A549 (cell line): ENCODE measurements at regions not wholly inside any gene's neighbourhood (a gene's known extent, or its start where the extent isn't known, plus 50 kb on each side); places are given as distances from the start of the nearest gene placed in this dataset.

Experiments
- ATAC-seq, 2 experiments: fragments of 200-7000 bp in 1 of 2; fragments of >200 bp in 1 of 2; cut with Nextera tagmentation in 1 of 2; cut with Tn5 transposase in 1 of 2; 3 replicates each; pipeline versions ENCODE4 v1.8.0 to v1.9.1; 2018 to 2020; ENCODE audit warnings: mild to moderate bottlenecking in 1 of 2, moderate library complexity in 1 of 2
- CTCF ChIA-PET: fragments of 300-600 bp; sonication (Branson Sonifier 250); formaldehyde crosslinking; extraction: SDS; loops from one replicate; lab custom pipeline; 2021; ENCODE audit warnings: antibody characterized with exemption, inconsistent platforms; lab: Yijun Ruan, JAX
- POLR2A ChIA-PET: fragments of 350-600 bp; formaldehyde crosslinking; extraction: SDS; loops from one replicate; lab custom pipeline; 2021; ENCODE audit warnings: antibody characterized with exemption, inconsistent platforms; lab: Yijun Ruan, JAX
- DNase-seq, 2 experiments: peaks; one replicate each; pipeline versions ENCODE4 v3.0.0 to v3.0.0-alpha.2; 2011 to 2016; ENCODE audit warnings: low read depth in 1 of 2, low spot score in 1 of 2
- FAIRE-seq: peaks from 2 replicates; lab custom pipeline; 2011; peaks lifted over from hg19 to GRCh38; lab: Jason Lieb, UNC
- H3K27ac ChIP-seq, 2 experiments: fragments of >200 bp; sonication (Bioruptor Twin); formaldehyde crosslinking; 3 replicates each; pipeline ENCODE4 v1.5.1; 2016 to 2017
- H3K4me1 ChIP-seq: fragments of >200 bp; sonication (Bioruptor Twin); formaldehyde crosslinking; 3 replicates; pipeline ENCODE4 v1.6.1; 2016
- H3K4me2 ChIP-seq: fragments of >200 bp; sonication (Bioruptor Twin); formaldehyde crosslinking; 3 replicates; pipeline ENCODE4 v1.6.1; 2016
- H3K4me3 ChIP-seq: fragments of >200 bp; sonication (Bioruptor Twin); formaldehyde crosslinking; 3 replicates; pipeline ENCODE4 v1.5.1; 2016
- H3K9me3 ChIP-seq: fragments of >200 bp; sonication (Bioruptor Twin); formaldehyde crosslinking; 3 replicates; pipeline ENCODE4 v1.6.1; 2016
- CBX2 ChIP-seq: fragments of 200-600 bp; sonication (generic); IDR thresholded peaks from 2 replicates; pipeline ENCODE4 v1.6.1; 2016; ENCODE audit warnings: low read depth, mild to moderate bottlenecking, borderline replicate concordance
- CEBPB ChIP-seq, 2 experiments: fragments of >200 bp in 1 of 2; sonication (Bioruptor Twin) in 1 of 2; formaldehyde crosslinking in 1 of 2; IDR thresholded peaks; 2 replicates each; pipeline ENCODE4 v1.6.1; 2012 to 2016
- EHMT2 ChIP-seq: fragments of 200-600 bp; sonication (generic); IDR thresholded peaks from 2 replicates; pipeline ENCODE4 v1.6.1; 2016; ENCODE audit warnings: antibody characterized with exemption, low read depth, mild to moderate bottlenecking, moderate library complexity
- EP300 ChIP-seq, 2 experiments: fragments of >200 bp; sonication (Bioruptor Twin); formaldehyde crosslinking; IDR thresholded peaks; 2 replicates in 1 of 2; 3 replicates in 1 of 2; pipeline ENCODE4 v1.6.1; 2016 to 2017
- FOSB ChIP-seq: fragments of 250-450 bp; sonication (Bioruptor Pico); IDR thresholded peaks from 2 replicates; pipeline ENCODE4 v1.5.0; 2020; ENCODE audit warnings: mild to moderate bottlenecking, moderate library complexity
- GATA3 ChIP-seq: IDR thresholded peaks from 2 replicates; pipeline ENCODE4 v1.6.1; 2012; ENCODE audit warnings: borderline replicate concordance
- HDAC2 ChIP-seq: fragments of 200-600 bp; sonication (generic); IDR thresholded peaks from 2 replicates; pipeline ENCODE4 v1.6.1; 2016
- HOXA7 ChIP-seq: fragments of 250-450 bp; sonication (Bioruptor Pico); IDR thresholded peaks from 2 replicates; pipeline ENCODE4 v1.5.0; 2020; ENCODE audit warnings: mild to moderate bottlenecking, moderate library complexity
- KDM5A ChIP-seq: fragments of 200-600 bp; sonication (generic); IDR thresholded peaks from 2 replicates; pipeline ENCODE4 v1.6.1; 2016; ENCODE audit warnings: antibody characterized with exemption, mild to moderate bottlenecking
- MAZ ChIP-seq: fragments of 150-350 bp; IDR thresholded peaks from 2 replicates; pipeline ENCODE4 v1.6.1; 2014; ENCODE audit warnings: antibody characterized with exemption, low read depth, low read length, borderline replicate concordance
- MYC ChIP-seq: IDR thresholded peaks from 2 replicates; pipeline ENCODE4 v1.6.1; 2012; ENCODE audit warnings: mild to moderate bottlenecking, inconsistent platforms, low read length, improper control_type of control experiment, borderline replicate concordance
- PHF8 ChIP-seq: fragments of 200-600 bp; sonication (generic); IDR thresholded peaks from 2 replicates; pipeline ENCODE4 v1.6.1; 2016; ENCODE audit warnings: low read depth, mild to moderate bottlenecking, antibody characterized with exemption, moderate library complexity, borderline replicate concordance
- POLR2AphosphoS2 ChIP-seq: conservative IDR thresholded peaks from 2 replicates; pipeline ENCODE4 v1.6.1; 2012; ENCODE audit warnings: low read length, improper control_type of control experiment, inconsistent platforms
- RARB ChIP-seq: fragments of 250-450 bp; sonication (Bioruptor Pico); IDR thresholded peaks from 2 replicates; pipeline ENCODE4 v1.8.0; 2021; ENCODE audit warnings: mild to moderate bottlenecking, moderate library complexity
- RCOR1 ChIP-seq: fragments of 150-350 bp; IDR thresholded peaks from 2 replicates; pipeline ENCODE4 v1.6.1; 2014; ENCODE audit warnings: antibody characterized with exemption, low read length, low read depth
- TFCP2L1 ChIP-seq: fragments of 250-450 bp; sonication (Bioruptor Pico); IDR thresholded peaks from 2 replicates; pipeline ENCODE4 v1.5.0; 2021; ENCODE audit warnings: mild to moderate bottlenecking
- ZC3H11A ChIP-seq: fragments of 450-650 bp; IDR thresholded peaks from 2 replicates; pipeline ENCODE4 v1.6.1; 2014; ENCODE audit warnings: antibody characterized with exemption, mild to moderate bottlenecking
- WGBS: methylation state at CpG from one replicate; pipeline ENCODE4 v1.1.6; 2017; ENCODE audit errors: missing lambda C conversion rate; 5-methylcytosine and 5-hydroxymethylcytosine counted together
- TF ChIP-seq, protein P1 (sequence below): fragments of 250-450 bp; sonication (Bioruptor Pico); IDR thresholded peaks from 2 replicates; pipeline ENCODE4 v1.5.0; 2020; ENCODE audit warnings: low read depth, mild to moderate bottlenecking, moderate library complexity

DNA sequence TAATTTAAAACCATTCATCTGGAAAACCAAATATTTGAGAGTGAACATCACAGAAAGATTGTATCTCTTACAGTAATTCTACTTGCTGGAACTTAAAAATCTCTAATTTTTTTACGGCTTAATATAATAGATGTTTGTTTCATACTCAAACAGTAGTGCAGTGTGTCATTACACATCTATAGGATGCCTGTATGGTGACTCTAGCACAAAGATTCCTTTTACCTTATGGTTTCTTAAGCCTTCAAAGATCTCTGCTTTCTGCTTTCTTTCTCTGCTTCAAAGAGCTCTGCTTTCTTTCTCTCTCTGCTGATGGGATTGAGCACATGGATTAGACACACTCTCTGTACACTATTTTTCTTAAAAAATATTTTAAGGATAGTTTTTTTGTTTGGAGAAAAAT lies 374.0 kb upstream of the CDH9 start:
- Histone ChIP-seq H3K9me3 (no peaks in the 10 kb centered on the region), H3K4me1 (no peaks in the 10 kb centered on the region), H3K4me2 (no peak overlapping the region), H3K27ac (no peak overlapping the region), H3K4me3 (no peak overlapping the region)
- TF ChIP-seq CEBPB (IDR thresholded peaks at IDR 0.05) (no peak), MYC (no peak), POLR2AphosphoS2 (no peak), EP300 (IDR thresholded peaks at IDR 0.05) (no peak), CBX2 (no peak)
- TF ChIP-seq, protein P1, sequence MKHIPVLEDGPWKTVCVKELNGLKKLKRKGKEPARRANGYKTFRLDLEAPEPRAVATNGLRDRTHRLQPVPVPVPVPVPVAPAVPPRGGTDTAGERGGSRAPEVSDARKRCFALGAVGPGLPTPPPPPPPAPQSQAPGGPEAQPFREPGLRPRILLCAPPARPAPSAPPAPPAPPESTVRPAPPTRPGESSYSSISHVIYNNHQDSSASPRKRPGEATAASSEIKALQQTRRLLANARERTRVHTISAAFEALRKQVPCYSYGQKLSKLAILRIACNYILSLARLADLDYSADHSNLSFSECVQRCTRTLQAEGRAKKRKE, result no peak
- FAIRE-seq, result no peak
- ATAC-seq, result no peak
- ChIA-PET POLR2A (no interaction called here), CTCF (no interaction called here)
- no peak for DNase-seq
- 33% methylated on average over 1 of the region's 1 CpG for WGBS

DNA sequence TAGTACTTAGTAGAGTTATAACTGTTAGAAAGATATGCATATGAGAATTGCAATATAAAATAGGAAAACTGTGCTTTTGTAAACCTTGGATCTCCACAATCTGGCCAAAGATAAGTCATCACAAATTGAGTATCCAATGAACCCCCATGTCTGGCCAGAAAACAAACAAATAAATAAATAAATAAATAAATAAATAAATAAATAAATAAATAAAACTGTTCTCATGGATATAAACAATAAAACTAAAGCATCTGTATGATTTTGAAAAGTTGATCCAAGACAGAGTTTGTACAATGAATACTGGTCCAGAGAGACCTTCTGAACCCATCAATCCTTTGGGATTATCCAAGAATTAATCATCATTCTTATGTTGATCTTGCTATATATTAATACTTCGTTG lies 367.6 kb upstream of the CDH9 start:
- Histone ChIP-seq H3K9me3 (no peaks in the 10 kb centered on the region), H3K4me2 (no peak overlapping the region), H3K4me1 (no peaks in the 10 kb centered on the region), H3K4me3 (no peak overlapping the region), H3K27ac (no peak overlapping the region)
- ChIA-PET CTCF (no interaction called here), POLR2A (no interaction called here)
- FAIRE-seq (no peak), ATAC-seq (no peak), DNase-seq (no peak)
- WGBS, result 53% methylated on average over 1 of the region's 1 CpG
- TF ChIP-seq ZC3H11A (peak; percentile 95), TFCP2L1 (CRISPR knock-in tag) (no peak), RARB (CRISPR knock-in tag) (no peak)

DNA sequence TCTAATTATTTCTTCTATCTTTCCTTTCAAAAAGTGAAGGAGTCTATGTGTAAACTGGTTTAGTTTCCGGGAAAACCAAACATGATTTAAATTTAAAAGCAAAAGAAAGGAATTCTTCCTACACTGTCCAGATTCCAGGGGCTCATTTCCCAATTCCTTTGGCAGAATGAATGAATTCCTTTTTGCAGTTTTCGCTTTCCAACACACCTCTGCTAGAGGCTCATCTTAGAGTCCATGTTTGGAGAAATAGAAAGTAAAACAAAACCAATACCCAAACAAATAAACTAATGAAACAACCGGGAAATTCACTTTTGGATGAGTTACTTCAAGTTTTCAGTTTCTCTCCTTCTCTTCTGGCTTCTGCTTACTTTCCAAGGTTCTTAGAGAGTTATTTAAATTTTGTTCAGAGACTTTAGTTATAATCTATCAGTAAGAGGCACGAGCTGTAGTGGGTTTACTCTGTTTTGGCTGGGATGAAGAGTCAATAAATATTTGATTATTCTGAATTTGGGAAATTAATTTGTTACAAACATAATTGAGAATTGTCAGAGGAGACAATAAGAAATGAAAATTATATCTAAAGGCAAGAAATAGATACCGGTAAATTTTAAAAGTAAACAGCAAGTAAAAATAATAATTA lies 365.0 kb upstream of the CDH9 start:
- POLR2A ChIA-PET, result no interaction called here
- no peak for FAIRE-seq

DNA sequence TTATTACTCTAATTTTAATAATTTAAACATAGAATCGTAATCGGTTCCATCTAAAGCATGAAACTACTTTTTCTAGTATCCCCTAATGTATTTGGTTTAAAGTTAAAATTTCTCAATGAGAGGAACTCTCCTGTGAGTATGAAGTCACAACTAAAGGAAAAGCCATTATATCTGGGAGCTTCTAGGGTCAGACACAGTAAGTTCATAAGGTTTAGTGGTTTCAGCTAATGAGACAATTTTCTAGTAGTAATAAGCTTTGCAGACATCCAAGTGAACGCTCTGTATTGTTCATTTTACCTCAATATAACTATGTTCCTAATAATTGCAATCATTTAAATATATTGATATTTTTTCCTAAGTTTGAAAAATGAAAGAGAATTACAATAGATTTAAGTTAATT lies 364.4 kb upstream of the CDH9 start:
- Histone ChIP-seq H3K27ac (peak overlapping the region; percentile 70 to 83; a peak in 5 of 6 replicates), H3K4me1 (no peaks in the 10 kb centered on the region), H3K4me2 (peak overlapping the region; percentile 72), H3K9me3 (no peaks in the 10 kb centered on the region; the same call in 2 of the 3 replicates), H3K4me3 (peak overlapping the region; percentile 43)
- ATAC-seq (peak; percentile 47 to 64; a peak in 4 of 6 replicates), FAIRE-seq (peak; percentile 13), DNase-seq (no peak)
- ChIA-PET CTCF (no interaction called here), POLR2A (no interaction called here)
- 9% methylated on average over 3 of the region's 3 CpGs for WGBS
- TF ChIP-seq MAZ (no peak), EHMT2 (no peak), RCOR1 (no peak), HDAC2 (no peak), EP300 (IDR thresholded peaks at IDR 0.05) (no peak)

More for the DNA sequence above, 365.0 kb upstream of the CDH9 start:
- peak; percentile 7 to 47 for DNase-seq
- WGBS, result 5% methylated on average over 5 of the region's 5 CpGs
- Histone ChIP-seq H3K4me3 (peak overlapping the region; percentile 43), H3K9me3 (no peaks in the 10 kb centered on the region; the same call in 2 of the 3 replicates), H3K4me1 (no peaks in the 10 kb centered on the region), H3K4me2 (peak overlapping the region; percentile 72), H3K27ac (peak overlapping the region; percentile 70 to 83)
- ATAC-seq, result peak; percentile 77 to 85; a peak in 5 of 6 replicates
- CTCF ChIA-PET, result no interaction called here
- TF ChIP-seq KDM5A (no peak), FOSB (CRISPR knock-in tag) (no peak), GATA3 (no peak), PHF8 (no peak), RARB (CRISPR knock-in tag) (no peak), HOXA7 (CRISPR knock-in tag) (no peak)
